K562 (cell line): ENCODE measurements at regions not wholly inside any gene's neighbourhood (a gene's known extent, or its start where the extent isn't known, plus 50 kb on each side); places are given as distances from the start of the nearest gene placed in this dataset.

ENCODE experiments used
- ATAC-seq: fragments of 200-7000 bp; cut with Tn5 transposase; 3 replicates; pipeline ENCODE4 v1.9.1; 2020; ENCODE audit warnings: moderate library complexity
- BruUV-seq: library from RNA; stranded (reverse); fragments of 400-500 nt; replicated peaks from 2 replicates; lab custom pipeline; 2021; lab: Mats Ljungman, UMichigan
- CTCF ChIA-PET: fragments of 300-600 bp; formaldehyde crosslinking; extraction: SDS; loops from one replicate; lab custom pipeline; 2021; ENCODE audit warnings: low intra/inter-chr PET ratio; lab: Yijun Ruan, JAX
- POLR2A ChIA-PET: fragments of 300-600, 350-650 bp; sonication (Branson Sonifier 250); formaldehyde crosslinking; extraction: SDS; loops from one replicate; lab custom pipeline; 2021; ENCODE audit warnings: antibody characterized with exemption, inconsistent platforms; lab: Yijun Ruan, JAX
- DNase-seq, 4 experiments: peaks; one replicate each; pipeline versions ENCODE4 v3.0.0 to v3.0.0-alpha.2; 2011 to 2018; ENCODE audit warnings: low spot score in 3 of 4, mixed read lengths in 3 of 4; ENCODE audit errors: extremely low read depth in 1 of 4
- FAIRE-seq: peaks from 2 replicates; lab custom pipeline; 2011; peaks lifted over from hg19 to GRCh38; lab: Jason Lieb, UNC
- H2AFZ ChIP-seq: 2 replicates; pipeline ENCODE4 v1.6.0; 2011; ENCODE audit warnings: low read depth, low read length, control low read depth, inconsistent platforms
- H3K27ac ChIP-seq: fragments of 200-600 bp; 3 replicates; pipeline ENCODE4 v1.8.0; 2011; ENCODE audit warnings: low read depth, mild to moderate bottlenecking, control low read depth, inconsistent platforms, low read length, moderate library complexity, mixed read lengths; ENCODE audit errors: extremely low read depth
- H3K27me3 ChIP-seq, 2 experiments: fragments of 300-600 bp in 1 of 2; 2 replicates in 1 of 2; 3 replicates in 1 of 2; pipeline versions ENCODE4 v1.6.0 to v1.8.0; 2011; ENCODE audit warnings: inconsistent platforms in 2 of 2, low read length in 2 of 2, mild to moderate bottlenecking in 1 of 2, mixed read lengths in 1 of 2, moderate library complexity in 1 of 2; ENCODE audit not compliant: control insufficient read depth in 2 of 2, insufficient read depth in 2 of 2
- H3K36me3 ChIP-seq: fragments of 300-600 bp; 3 replicates; pipeline ENCODE4 v1.8.0; 2011; ENCODE audit warnings: mild to moderate bottlenecking, low read length, inconsistent platforms; ENCODE audit not compliant: control insufficient read depth, insufficient read depth
- H3K4me1 ChIP-seq, 2 experiments: fragments of 200-600 bp in 1 of 2; replicated peaks in 1 of 2; 2 replicates in 1 of 2; 3 replicates in 1 of 2; pipeline versions ENCODE4 v1.5.1 to v1.8.0; 2011; ENCODE audit warnings: inconsistent platforms in 2 of 2, low read length in 2 of 2, mild to moderate bottlenecking in 1 of 2, mixed read lengths in 1 of 2, moderate library complexity in 1 of 2; ENCODE audit not compliant: control insufficient read depth in 2 of 2, insufficient read depth in 2 of 2
- H3K4me2 ChIP-seq: 2 replicates; pipeline ENCODE4 v1.6.1; 2011; ENCODE audit warnings: low read length, control low read depth, inconsistent platforms, mixed read lengths; ENCODE audit not compliant: insufficient read depth
- H3K4me3 ChIP-seq: fragments of 200-600 bp; sonication (generic), shearing (Covaris generic); 2 replicates; pipeline ENCODE4 v1.5.1; 2016; ENCODE audit warnings: control low read depth, inconsistent platforms
- H3K79me2 ChIP-seq: fragments of 200-600 bp; 3 replicates; pipeline ENCODE4 v1.8.0; 2011; ENCODE audit warnings: low read length, inconsistent platforms; ENCODE audit not compliant: control insufficient read depth, insufficient read depth
- H3K9ac ChIP-seq, 2 experiments: 2 replicates each; pipeline versions ENCODE4 v1.6.0 to v1.6.1; 2011; ENCODE audit warnings: low read depth in 2 of 2, low read length in 2 of 2, control low read depth in 1 of 2, inconsistent platforms in 1 of 2, mild to moderate bottlenecking in 1 of 2, mixed read lengths in 1 of 2; ENCODE audit not compliant: insufficient read depth in 1 of 2
- H3K9me1 ChIP-seq: one replicate; pipeline ENCODE4 v1.6.0; 2011; ENCODE audit warnings: inconsistent platforms, mild to moderate bottlenecking, low read length, moderate library complexity; ENCODE audit not compliant: control insufficient read depth, insufficient read depth
- H3K9me3 ChIP-seq: replicated peaks from 2 replicates; pipeline ENCODE4 v1.5.1; 2011; ENCODE audit warnings: low read depth, low read length, inconsistent platforms; ENCODE audit not compliant: control insufficient read depth, insufficient read depth
- H4K20me1 ChIP-seq: replicated peaks from 2 replicates; pipeline ENCODE4 v1.6.1; 2011; ENCODE audit warnings: low read length, inconsistent platforms, mixed read lengths; ENCODE audit not compliant: control insufficient read depth, insufficient read depth
- BCOR ChIP-seq: fragments of 450-650 bp; IDR thresholded peaks from 2 replicates; pipeline ENCODE4 v1.6.1; 2016
- MTF1 ChIP-seq: fragments of 250-450 bp; sonication (Bioruptor Pico); IDR thresholded peaks from 2 replicates; pipeline ENCODE4 v1.9.0; 2021; ENCODE audit warnings: moderate library complexity, mild to moderate bottlenecking, inconsistent platforms, borderline replicate concordance
- MXI1 ChIP-seq: IDR thresholded peaks from 2 replicates; pipeline ENCODE4 v1.6.1; 2011; ENCODE audit warnings: low read depth, mild to moderate bottlenecking, improper control_type of control experiment, low read length
- NFRKB ChIP-seq: fragments of 450-650 bp; IDR thresholded peaks from 2 replicates; pipeline ENCODE4 v1.6.1; 2016; ENCODE audit warnings: low read depth
- POLR3G ChIP-seq: IDR thresholded peaks from 2 replicates; pipeline ENCODE4 v1.6.1; 2011; ENCODE audit not compliant: insufficient read length, insufficient replicate concordance; ENCODE audit errors: extremely low read depth
- SMC3 ChIP-seq: conservative IDR thresholded peaks from 2 replicates; pipeline ENCODE4 v1.6.1; 2011; ENCODE audit warnings: low read depth, low read length, improper control_type of control experiment; ENCODE audit not compliant: insufficient read depth
- SNRNP70 ChIP-seq: fragments of 200-400 bp; formaldehyde crosslinking; optimal IDR thresholded peaks from 2 replicates; pipeline ENCODE3; 2017; ENCODE audit warnings: low read depth, low read length
- ZBTB17 ChIP-seq: fragments of 450-650 bp; formaldehyde crosslinking; IDR thresholded peaks from 2 replicates; pipeline ENCODE4 v1.4.0; 2020; ENCODE audit warnings: mild to moderate bottlenecking
- ZNF79 ChIP-seq: fragments of 250-450 bp; sonication (Bioruptor Pico); IDR thresholded peaks from 2 replicates; pipeline ENCODE4 v1.4.0; 2020; ENCODE audit warnings: low read depth, mild to moderate bottlenecking, moderate library complexity
- WGBS: fragments of 100-300 bp; shearing (Covaris generic); methylation state at CpG from one replicate; pipeline ENCODE4 v1.1.6; 2016; ENCODE audit warnings: low coverage, mixed read lengths; ENCODE audit not compliant: insufficient coverage; ENCODE audit errors: missing lambda C conversion rate; 5-methylcytosine and 5-hydroxymethylcytosine counted together
- in situ Hi-C: fragments of 300-500 bp; cut with MboI; formaldehyde crosslinking; loops from 4 replicates; pipeline ENCODE4 v1.15.0; 2018; ENCODE audit warnings: inconsistent platforms, mixed read lengths
- intact Hi-C: fragments of 100-400 bp; cut with micrococcal nuclease; formaldehyde crosslinking; loops from 2 replicates; pipeline ENCODE4 v1.14.2; 2022
- TF ChIP-seq, protein P1 (sequence below): sonication (generic); formaldehyde crosslinking; IDR thresholded peaks from 2 replicates; pipeline ENCODE4 v1.8.1; 2023; ENCODE audit warnings: mild to moderate bottlenecking, missing genetic modification reagents
- TF ChIP-seq, protein P2 (sequence below): fragments of 250-450 bp; sonication (Bioruptor Pico); IDR thresholded peaks from 2 replicates; pipeline ENCODE4 v1.9.0; 2021; ENCODE audit warnings: mild to moderate bottlenecking, inconsistent platforms
- TF ChIP-seq, protein P3 (sequence below): fragments of 450-650 bp; IDR thresholded peaks from 2 replicates; pipeline ENCODE4 v1.6.1; 2016; ENCODE audit warnings: low read depth

DNA sequence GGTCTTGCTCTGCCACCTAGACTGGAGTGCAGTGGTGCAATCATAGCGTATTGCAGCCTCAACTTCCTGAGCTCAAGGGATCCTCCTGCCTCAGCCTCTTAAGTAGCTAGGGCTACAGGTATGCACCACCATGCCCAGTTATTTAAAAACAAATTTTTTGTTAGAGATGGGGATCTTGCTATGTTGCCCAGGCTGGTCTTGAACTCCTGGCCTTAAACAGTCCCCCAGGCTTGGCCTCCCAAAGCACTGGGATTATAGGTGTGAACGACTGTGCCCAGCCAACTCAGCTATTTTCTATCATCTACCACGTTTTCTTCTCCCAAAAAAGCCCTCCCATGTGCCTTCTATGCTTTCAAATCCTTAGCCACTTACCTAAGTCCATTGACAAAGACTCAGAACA is 243.7 kb upstream of the SOX4 start:
- no peak for ATAC-seq
- in situ Hi-C loops: no loop called here
- H3K4me3 ChIP-seq: no peak overlapping the region
- WGBS: 2% methylated on average over 3 of the region's 3 CpGs
- no peak overlapping the region for H3K9ac ChIP-seq
- no peaks in the 10 kb centered on the region for H3K9me3 ChIP-seq
- no peak overlapping the region for H3K4me2 ChIP-seq
- H2AFZ ChIP-seq: no peak overlapping the region
- H3K27ac ChIP-seq: no peak overlapping the region
- FAIRE-seq: no peak
- H3K4me1 ChIP-seq: no peaks in the 10 kb centered on the region
- no peak for DNase-seq
- ChIA-PET CTCF (no interaction called here), POLR2A (no interaction called here)
- H3K79me2 ChIP-seq: no peaks in the 10 kb centered on the region
- H3K27me3 ChIP-seq: peaks cover 0 to 5% of the 10 kb centered on the region in 2 experiments; a peak in 2 of 5 replicates
- no peaks in the 10 kb centered on the region for H4K20me1 ChIP-seq
- no TSS peak for BruUV-seq
- H3K9me1 ChIP-seq: no peaks in the 10 kb centered on the region
- intact Hi-C loops: no loop called here
- no peaks in the 10 kb centered on the region for H3K36me3 ChIP-seq
- TF ChIP-seq BCOR (no peak), ZBTB17 (no peak), MXI1 (no peak), ZNF79 (no peak), MTF1 (CRISPR knock-in tag) (no peak), NFRKB (no peak), SNRNP70 (no peak), POLR3G (no peak), SMC3 (no peak)
- TF ChIP-seq, protein P1, sequence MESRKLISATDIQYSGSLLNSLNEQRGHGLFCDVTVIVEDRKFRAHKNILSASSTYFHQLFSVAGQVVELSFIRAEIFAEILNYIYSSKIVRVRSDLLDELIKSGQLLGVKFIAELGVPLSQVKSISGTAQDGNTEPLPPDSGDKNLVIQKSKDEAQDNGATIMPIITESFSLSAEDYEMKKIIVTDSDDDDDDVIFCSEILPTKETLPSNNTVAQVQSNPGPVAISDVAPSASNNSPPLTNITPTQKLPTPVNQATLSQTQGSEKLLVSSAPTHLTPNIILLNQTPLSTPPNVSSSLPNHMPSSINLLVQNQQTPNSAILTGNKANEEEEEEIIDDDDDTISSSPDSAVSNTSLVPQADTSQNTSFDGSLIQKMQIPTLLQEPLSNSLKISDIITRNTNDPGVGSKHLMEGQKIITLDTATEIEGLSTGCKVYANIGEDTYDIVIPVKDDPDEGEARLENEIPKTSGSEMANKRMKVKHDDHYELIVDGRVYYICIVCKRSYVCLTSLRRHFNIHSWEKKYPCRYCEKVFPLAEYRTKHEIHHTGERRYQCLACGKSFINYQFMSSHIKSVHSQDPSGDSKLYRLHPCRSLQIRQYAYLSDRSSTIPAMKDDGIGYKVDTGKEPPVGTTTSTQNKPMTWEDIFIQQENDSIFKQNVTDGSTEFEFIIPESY: no peak
- TF ChIP-seq, protein P2, sequence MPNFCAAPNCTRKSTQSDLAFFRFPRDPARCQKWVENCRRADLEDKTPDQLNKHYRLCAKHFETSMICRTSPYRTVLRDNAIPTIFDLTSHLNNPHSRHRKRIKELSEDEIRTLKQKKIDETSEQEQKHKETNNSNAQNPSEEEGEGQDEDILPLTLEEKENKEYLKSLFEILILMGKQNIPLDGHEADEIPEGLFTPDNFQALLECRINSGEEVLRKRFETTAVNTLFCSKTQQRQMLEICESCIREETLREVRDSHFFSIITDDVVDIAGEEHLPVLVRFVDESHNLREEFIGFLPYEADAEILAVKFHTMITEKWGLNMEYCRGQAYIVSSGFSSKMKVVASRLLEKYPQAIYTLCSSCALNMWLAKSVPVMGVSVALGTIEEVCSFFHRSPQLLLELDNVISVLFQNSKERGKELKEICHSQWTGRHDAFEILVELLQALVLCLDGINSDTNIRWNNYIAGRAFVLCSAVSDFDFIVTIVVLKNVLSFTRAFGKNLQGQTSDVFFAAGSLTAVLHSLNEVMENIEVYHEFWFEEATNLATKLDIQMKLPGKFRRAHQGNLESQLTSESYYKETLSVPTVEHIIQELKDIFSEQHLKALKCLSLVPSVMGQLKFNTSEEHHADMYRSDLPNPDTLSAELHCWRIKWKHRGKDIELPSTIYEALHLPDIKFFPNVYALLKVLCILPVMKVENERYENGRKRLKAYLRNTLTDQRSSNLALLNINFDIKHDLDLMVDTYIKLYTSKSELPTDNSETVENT (CRISPR knock-in tag): no peak
- TF ChIP-seq, protein P3, sequence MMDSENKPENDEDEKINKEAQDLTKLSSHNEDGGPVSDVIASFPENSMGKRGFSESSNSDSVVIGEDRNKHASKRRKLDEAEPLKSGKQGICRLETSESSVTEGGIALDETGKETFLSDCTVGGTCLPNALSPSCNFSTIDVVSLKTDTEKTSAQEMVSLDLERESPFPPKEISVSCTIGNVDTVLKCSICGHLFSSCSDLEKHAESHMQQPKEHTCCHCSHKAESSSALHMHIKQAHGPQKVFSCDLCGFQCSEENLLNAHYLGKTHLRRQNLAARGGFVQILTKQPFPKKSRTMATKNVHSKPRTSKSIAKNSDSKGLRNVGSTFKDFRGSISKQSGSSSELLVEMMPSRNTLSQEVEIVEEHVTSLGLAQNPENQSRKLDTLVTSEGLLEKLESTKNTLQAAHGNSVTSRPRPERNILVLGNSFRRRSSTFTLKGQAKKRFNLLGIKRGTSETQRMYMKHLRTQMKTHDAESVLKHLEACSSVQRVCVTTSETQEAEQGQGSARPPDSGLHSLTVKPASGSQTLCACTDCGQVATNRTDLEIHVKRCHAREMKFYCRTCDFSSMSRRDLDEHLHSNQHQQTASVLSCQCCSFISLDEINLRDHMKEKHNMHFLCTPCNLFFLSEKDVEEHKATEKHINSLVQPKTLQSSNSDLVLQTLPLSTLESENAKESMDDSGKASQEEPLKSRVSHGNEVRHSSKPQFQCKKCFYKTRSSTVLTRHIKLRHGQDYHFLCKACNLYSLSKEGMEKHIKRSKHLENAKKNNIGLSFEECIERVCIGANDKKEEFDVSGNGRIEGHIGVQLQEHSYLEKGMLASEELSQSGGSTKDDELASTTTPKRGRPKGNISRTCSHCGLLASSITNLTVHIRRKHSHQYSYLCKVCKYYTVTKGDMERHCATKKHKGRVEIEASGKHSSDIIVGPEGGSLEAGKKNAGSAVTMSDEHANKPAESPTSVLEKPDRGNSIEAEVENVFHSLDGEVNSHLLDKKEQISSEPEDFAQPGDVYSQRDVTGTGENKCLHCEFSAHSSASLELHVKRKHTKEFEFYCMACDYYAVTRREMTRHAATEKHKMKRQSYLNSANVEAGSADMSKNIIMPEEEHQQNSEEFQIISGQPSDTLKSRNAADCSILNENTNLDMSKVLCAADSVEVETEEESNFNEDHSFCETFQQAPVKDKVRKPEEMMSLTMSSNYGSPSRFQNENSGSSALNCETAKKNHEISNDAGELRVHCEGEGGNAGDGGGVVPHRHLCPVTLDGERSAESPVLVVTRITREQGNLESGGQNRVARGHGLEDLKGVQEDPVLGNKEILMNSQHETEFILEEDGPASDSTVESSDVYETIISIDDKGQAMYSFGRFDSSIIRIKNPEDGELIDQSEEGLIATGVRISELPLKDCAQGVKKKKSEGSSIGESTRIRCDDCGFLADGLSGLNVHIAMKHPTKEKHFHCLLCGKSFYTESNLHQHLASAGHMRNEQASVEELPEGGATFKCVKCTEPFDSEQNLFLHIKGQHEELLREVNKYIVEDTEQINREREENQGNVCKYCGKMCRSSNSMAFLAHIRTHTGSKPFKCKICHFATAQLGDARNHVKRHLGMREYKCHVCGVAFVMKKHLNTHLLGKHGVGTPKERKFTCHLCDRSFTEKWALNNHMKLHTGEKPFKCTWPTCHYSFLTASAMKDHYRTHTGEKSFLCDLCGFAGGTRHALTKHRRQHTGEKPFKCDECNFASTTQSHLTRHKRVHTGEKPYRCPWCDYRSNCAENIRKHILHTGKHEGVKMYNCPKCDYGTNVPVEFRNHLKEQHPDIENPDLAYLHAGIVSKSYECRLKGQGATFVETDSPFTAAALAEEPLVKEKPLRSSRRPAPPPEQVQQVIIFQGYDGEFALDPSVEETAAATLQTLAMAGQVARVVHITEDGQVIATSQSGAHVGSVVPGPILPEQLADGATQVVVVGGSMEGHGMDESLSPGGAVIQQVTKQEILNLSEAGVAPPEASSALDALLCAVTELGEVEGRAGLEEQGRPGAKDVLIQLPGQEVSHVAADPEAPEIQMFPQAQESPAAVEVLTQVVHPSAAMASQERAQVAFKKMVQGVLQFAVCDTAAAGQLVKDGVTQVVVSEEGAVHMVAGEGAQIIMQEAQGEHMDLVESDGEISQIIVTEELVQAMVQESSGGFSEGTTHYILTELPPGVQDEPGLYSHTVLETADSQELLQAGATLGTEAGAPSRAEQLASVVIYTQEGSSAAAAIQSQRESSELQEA: no peak
